ENCODE measurements at regions not wholly inside any gene's neighbourhood (a gene's known extent, or its start where the extent isn't known, plus 50 kb on each side); places are given as distances from the start of the nearest gene placed in this dataset.

DNA sequence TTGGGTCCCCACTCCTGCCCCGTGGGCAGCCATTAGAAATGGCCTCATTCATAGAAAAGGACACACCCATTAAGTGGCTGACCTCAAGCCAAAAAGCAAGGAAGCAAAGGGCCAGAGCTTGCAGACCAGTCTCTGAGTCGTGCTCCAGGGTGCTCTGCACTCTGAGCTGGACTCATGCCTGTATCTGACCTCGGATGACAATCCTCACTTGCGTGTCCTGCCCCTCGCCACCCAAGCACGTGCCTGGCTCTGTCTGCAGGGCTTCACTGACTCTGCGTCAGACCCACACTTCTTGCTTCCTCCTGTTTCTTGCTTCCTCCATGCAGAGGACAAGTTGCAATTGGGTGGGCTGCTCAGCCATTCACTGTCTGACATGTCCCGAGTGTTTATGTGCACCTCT, 138.8 kb downstream of the OAT start:
- no CpG with 5 or more reads among the region's 8 CpGs for WGBS (ENCODE audit: extremely low coverage, insufficient read length, low lambda C conversion rate)
- H3K14ac ChIP-seq (ENCODE audit: insufficient read depth, low read length): no peak overlapping the region
- H3K4me1 Mint-ChIP-seq: no peaks in the 10 kb centered on the region

More for the DNA sequence above, 138.8 kb downstream of the OAT start:
- no peak overlapping the region for H2AFZ ChIP-seq (ENCODE audit: low read length)
- H3T11ph ChIP-seq (ENCODE audit: low read length): no peak overlapping the region
- Mint-ChIP-seq H3K36me3 (ENCODE audit: insufficient read depth in 1 of 3, low read depth in 3 of 3) (no peaks in the 10 kb centered on the region; a peak in 1 of 7 replicates), H3K4me3 (no peak overlapping the region), H3K27ac (no peak overlapping the region), H3K27me3 (ENCODE audit: low read depth) (peaks cover 11% of the 10 kb centered on the region), H3K9me3 (peaks cover 0 to 10% of the 10 kb centered on the region in 2 experiments; a peak in 3 of 5 replicates)
- DNase-seq: no peak
- H2BK20ac ChIP-seq (ENCODE audit: low read depth, low read length, poor library complexity, severe bottlenecking): no peak overlapping the region
- no peaks in the 10 kb centered on the region for H3K79me2 ChIP-seq (ENCODE audit: insufficient read depth, low read length)
- H2BK12ac ChIP-seq (ENCODE audit: insufficient read length, low read depth, low read length): no peak overlapping the region
- no peak overlapping the region for H3K23ac ChIP-seq (ENCODE audit: insufficient read length, low read depth, low read length)
- no peak overlapping the region for H3K4ac ChIP-seq (ENCODE audit: low read depth, low read length)
- H3K23me2 ChIP-seq (ENCODE audit: insufficient read length, low read depth, low read length, poor library complexity, severe bottlenecking): no peaks in the 10 kb centered on the region
- H3K9me3 ChIP-seq (ENCODE audit: control insufficient read depth, low read depth, low read length): no peaks in the 10 kb centered on the region
- H3K4me2 ChIP-seq (ENCODE audit: insufficient read depth, insufficient read length, low read length): no peak overlapping the region
- TF ChIP-seq, protein P1, sequence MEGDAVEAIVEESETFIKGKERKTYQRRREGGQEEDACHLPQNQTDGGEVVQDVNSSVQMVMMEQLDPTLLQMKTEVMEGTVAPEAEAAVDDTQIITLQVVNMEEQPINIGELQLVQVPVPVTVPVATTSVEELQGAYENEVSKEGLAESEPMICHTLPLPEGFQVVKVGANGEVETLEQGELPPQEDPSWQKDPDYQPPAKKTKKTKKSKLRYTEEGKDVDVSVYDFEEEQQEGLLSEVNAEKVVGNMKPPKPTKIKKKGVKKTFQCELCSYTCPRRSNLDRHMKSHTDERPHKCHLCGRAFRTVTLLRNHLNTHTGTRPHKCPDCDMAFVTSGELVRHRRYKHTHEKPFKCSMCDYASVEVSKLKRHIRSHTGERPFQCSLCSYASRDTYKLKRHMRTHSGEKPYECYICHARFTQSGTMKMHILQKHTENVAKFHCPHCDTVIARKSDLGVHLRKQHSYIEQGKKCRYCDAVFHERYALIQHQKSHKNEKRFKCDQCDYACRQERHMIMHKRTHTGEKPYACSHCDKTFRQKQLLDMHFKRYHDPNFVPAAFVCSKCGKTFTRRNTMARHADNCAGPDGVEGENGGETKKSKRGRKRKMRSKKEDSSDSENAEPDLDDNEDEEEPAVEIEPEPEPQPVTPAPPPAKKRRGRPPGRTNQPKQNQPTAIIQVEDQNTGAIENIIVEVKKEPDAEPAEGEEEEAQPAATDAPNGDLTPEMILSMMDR (conservative IDR thresholded peaks at IDR 0.05): no peak
- H3K27ac ChIP-seq (ENCODE audit: insufficient read length, low read depth, low read length): no peak overlapping the region
- no peak overlapping the region for H4K91ac ChIP-seq (ENCODE audit: insufficient read length, low read depth, low read length)
- H3K27me3 ChIP-seq (ENCODE audit: insufficient read depth, low read length): no peaks in the 10 kb centered on the region
- H4K5ac ChIP-seq (ENCODE audit: insufficient read length, low read depth, low read length): no peak overlapping the region
- no peak overlapping the region for H3K18ac ChIP-seq (ENCODE audit: insufficient read length, low read depth, low read length)
- no peak overlapping the region for H2AK5ac ChIP-seq (ENCODE audit: insufficient read length, low read length)
- no peaks in the 10 kb centered on the region for H3K4me1 ChIP-seq (ENCODE audit: insufficient read depth, low read length)
- no peak overlapping the region for H3K9ac ChIP-seq (ENCODE audit: extremely low read depth, insufficient read length, low read length)
- no peak overlapping the region for H2BK15ac ChIP-seq (ENCODE audit: low read depth, low read length)
- H2BK120ac ChIP-seq (ENCODE audit: low read depth, low read length, poor library complexity, severe bottlenecking): no peak overlapping the region
- H4K20me1 ChIP-seq (ENCODE audit: control insufficient read depth, insufficient read depth, insufficient read length): no peaks in the 10 kb centered on the region
- H4K8ac ChIP-seq (replicated peaks; ENCODE audit: insufficient read length, low read depth, low read length): no peak overlapping the region
- no peaks in the 10 kb centered on the region for H3K79me1 ChIP-seq (ENCODE audit: insufficient read depth, low read depth, low read length, poor library complexity, severe bottlenecking)
- H2BK5ac ChIP-seq (ENCODE audit: insufficient read length, low read length): no peak overlapping the region
- H3K56ac ChIP-seq (ENCODE audit: insufficient read length, low read depth, low read length): no peak overlapping the region
